Ramos (cell line): ENCODE measurements at regions not wholly inside any gene's neighbourhood (a gene's known extent, or its start where the extent isn't known, plus 50 kb on each side); places are given as distances from the start of the nearest gene placed in this dataset.
"Not testable (repeated sequence)": the region's sequence is repeated elsewhere in the genome, so short reads cannot be mapped to it uniquely, and the experiment has no call there.

Experiments used
- in situ Hi-C: fragments of 300-500 bp; cut with MboI; formaldehyde crosslinking; loops from one replicate; pipeline ENCODE4 v1.14.3; 2022; ENCODE audit warnings: low sequenced_read_pairs; ENCODE audit not compliant: unreplicated experiment

DNA sequence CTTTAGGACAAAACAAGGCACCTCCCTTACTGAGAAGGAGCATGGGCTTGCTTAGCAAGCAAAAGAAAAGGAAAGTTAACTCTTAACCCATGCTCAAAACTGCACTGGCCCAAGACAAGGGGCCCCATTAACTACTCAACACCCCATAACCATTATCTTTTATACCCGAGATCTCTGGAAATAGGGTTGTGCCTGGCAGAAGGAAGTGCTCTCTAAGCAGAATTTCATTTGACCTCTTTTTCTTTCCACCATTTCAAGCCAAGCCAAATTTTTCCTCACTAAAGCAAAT is 167.2 kb downstream of the RASEF start:
- in situ Hi-C loops = no loop called here

DNA sequence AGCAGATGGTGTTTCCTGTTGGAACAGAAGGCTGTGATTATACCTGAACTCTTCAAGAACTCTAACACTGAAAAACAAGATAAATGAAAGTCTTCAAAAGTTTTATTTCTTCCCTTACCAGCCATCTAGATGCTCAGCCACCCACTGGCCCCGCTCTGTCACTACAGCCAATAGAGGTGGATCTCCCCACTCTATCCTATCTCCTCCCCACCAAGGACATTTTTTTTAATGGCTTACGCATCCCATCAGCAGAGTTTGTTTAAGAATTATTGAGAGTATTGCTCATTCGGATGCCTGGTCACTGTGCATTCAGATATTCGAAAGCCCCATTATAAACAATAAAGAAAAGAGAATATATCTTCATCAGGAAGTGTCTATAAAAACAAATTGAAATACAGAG is 159.4 kb downstream of the RASEF start:
- in situ Hi-C loops = no loop called here

DNA sequence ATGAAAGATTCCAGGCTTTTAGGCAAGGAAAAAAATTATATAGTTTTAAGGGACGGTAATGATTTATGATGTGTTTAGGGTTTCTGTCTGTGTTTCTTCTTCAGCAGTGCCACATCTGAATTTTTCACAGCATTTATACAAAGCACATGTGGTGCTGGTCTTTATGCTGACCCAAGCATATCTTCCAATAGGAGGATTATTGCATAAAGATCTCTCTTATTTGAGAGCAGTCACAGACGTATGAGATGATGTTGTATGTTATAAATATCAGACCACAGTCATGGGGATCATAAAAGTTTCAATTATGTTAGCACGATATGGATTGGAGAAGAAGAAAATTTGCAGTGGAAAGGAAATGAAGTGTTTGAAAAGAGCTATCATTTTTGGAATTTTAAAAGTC is 150.9 kb downstream of the RASEF start:
- in situ Hi-C loops = no loop called here

DNA sequence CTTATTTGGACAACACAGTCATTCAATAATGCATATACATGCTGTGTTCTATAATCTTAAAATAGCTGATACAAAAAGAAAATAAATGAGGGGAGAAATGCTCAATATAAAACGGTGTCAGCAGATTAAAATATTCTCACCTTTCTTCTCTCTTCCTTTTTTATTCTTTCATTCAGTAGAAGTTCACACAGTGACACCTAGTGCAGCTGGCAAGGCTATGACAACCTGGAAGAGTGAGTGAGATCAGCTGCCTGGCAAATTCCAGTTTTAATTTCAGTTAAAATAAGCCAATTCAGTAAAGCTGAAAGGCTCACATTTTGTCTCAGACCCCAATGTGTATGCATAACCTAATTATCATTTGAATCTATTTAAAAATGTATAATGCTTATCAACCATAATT is 150.3 kb downstream of the RASEF start:
- in situ Hi-C loops = no loop called here

DNA sequence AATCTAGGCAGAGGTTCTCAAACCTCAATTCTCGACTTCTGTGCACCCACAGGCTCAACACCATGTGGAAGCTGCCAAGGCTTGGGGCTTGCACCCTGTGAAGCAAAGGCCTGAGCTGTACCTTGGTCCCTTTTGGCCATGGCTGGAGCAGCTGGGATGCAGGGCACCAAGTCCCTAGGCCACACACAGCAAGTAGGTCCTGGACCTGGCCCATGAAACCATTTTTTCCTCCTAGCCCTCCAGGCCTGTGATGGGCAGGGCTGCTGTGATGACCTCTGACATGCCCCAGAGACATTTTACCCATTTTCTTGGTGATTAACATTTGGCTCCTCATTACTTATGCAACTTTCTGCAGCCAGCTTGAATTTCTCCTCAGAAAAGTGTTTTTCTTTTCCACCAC is 146.7 kb downstream of the RASEF start:
- in situ Hi-C loops = not testable (repeated sequence)

DNA sequence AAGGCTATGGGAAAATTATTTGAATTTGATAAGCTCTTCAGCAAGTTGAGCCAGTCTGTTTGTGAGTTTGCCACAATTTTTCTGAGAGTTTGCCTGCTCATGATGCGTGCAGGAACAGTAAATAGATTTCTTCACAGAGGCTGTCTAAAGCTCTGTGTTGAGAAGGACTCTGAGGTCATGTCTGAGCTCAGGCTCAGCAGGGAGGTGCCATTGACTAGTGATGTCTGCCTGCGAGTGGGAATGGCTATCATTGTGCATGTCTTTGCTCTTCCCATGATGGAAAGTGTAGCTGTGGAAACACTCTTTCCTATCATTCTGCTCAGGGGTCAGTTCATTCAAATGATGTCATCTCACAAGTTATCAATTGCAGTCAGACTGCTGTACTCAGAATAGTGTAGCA is 142.8 kb downstream of the RASEF start:
- in situ Hi-C loops = no loop called here

DNA sequence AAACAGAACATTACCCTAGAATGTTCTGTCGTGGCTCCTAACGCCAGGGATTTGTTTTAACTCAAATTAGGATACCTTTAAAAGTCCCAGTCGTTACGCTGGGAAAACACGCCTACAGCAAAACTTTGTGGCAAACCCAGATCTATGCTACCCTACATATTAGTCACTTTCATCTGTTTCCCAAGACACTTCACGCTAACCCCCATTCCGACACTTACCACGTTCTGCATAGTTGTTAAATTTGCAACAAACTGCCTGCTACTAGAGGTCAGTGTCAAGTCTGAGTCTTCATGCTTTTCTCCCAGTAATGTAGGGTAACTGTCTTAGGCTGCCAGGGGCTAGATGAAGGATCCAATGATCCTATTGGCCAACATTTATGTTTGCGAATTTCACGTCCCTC is 140.3 kb downstream of the RASEF start:
- in situ Hi-C loops = no loop called here

DNA sequence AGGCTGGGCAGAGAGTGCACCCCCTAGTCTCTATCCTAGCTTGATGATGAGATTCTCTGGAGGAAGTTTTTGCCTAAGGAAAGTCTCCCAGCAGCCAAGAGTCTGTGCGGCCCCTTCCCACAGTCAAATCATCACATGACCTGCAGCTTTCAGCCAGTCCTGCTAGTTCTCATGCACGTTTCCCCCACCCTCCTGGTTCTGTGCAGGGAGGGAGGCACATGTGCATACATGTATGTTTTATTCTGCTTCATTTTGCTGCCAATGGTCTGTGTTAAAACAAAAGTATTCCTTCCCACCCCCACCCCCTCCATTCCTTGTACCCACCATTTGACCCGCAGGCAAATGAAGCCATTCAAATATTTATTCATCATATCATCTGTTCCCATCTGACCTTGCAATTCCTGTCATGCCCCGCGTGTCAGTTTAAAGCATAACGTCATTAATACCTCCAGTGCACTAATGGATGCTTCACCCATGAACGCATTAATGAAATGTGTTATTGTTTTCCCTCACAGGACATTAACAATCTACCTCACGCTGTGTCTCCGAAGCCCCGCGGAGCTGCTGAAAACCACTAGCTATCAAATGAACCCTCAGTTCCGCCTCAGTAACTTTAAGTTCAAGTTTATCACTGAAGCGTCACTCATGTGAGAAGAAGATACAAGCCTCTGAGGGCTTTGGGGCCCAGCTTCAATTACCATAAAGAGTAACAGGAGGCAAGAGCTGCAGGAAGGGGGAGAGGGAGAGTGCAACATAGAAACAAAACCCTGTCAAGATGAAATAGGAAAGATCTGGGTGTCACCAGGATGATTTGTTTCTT is 139.6 kb downstream of the RASEF start:
- in situ Hi-C loops = no loop called here

DNA sequence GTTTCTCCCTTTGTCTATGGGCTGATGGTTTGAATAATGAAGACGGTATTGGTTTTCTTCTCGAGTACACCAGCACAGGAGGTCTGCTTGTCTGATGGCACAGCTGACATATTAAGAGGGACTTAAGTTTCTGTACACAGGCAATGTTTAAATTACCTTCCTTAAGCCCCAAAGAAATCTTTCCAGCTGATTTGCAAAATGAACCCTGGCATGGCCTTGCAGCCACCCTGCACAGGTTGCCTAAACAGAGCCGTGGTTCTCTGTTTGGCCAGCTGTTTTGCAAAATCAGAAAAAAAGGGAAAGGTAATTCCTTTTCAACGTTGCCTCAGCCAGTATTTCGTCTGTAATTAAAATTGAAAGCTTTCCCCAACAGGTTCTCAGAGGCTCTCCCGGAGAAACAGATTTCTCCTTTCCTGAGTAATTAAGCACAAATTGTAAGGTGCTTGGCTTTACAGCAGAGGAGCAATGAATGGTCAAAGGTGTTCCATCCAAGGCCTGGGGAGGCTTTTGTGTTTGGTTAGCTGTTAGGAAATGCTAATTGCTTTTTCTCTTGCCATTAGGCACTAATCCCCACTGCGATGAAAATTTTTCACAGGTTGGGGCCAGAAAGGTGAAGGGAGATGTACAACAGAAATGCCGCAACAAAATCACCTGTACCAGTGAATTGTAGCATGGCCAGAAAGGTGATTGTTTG is 138.9 kb downstream of the RASEF start:
- in situ Hi-C loops = no loop called here
